GM12864 (cell line): ENCODE measurements at regions not wholly inside any gene's neighbourhood (a gene's known extent, or its start where the extent isn't known, plus 50 kb on each side); places are given as distances from the start of the nearest gene placed in this dataset.

Experiments used
- DNase-seq: peaks from one replicate; pipeline ENCODE4 v3.0.0-alpha.2; 2011; ENCODE audit warnings: low read depth
- H3K4me3 ChIP-seq: 2 replicates; pipeline ENCODE4 v1.5.1; 2011; ENCODE audit warnings: mild to moderate bottlenecking, low read depth, low read length, control low read depth
- CTCF ChIP-seq: IDR thresholded peaks from 2 replicates; pipeline ENCODE4 v1.5.1; 2011; ENCODE audit warnings: low read depth, mild to moderate bottlenecking, moderate library complexity, low read length, control low read depth, inconsistent platforms; ENCODE audit errors: missing control alignments

DNA sequence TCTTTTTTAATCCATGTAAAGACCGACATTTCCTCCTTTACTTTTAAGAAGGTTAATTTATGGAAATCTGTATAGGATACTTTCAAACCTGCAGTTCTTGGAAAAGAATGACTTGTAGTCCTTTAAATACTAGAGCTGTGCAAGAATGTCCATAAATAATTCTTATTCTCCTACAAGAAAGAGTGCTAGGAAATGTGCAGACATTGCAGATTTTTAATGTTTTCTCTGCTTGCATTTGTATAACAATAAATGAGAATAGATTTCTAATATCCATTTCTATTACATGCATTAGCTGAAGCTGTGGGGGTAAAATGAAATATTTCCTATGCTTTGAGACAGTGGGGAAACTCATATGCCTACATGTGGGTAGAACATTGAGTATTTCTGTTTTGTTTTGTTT, 607.2 kb upstream of the NOVA1 start:
- DNase-seq: no peak
- H3K4me3 ChIP-seq: no peak overlapping the region
- TF ChIP-seq CTCF: no peak

DNA sequence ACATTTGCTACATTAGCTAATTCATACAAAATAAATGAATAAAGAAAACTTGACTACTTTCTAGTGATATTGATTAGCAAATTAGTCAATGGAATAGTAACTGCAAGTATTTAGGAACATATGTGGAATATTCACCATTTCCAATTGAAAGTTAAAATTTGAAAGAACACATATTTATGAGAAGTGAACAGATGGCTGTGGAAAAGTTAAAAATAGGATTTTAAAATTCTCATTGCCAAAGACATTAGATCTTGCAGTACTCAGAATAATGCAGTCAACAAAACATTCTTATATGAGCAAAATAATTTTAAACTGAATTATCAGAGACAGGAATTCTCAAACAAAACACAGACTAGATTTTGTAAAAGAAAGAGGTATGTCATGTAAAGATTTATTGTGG, 613.9 kb upstream of the NOVA1 start:
- H3K4me3 ChIP-seq: no peak overlapping the region
- DNase-seq: no peak
- no peak for TF ChIP-seq CTCF

DNA sequence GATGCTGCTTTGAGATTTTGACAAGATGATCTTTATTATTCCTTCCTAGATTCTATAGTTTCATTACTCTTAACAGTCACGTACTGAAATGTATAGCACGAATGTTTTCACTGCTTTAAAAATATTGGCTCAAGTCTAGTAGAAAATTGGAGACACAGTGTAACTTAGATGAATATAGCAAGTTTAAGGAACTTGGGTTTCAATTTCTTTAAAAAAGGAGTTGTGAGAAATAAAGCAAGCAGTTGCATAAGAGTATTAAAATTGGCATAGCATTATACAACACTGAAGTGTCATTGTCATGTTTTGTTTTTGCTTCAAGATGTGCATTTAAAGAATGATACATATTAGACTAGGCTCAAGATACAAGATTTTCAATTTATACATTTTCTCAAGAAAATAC, 624.8 kb upstream of the NOVA1 start:
- DNase-seq: no peak
- no peak overlapping the region for H3K4me3 ChIP-seq
- no peak for TF ChIP-seq CTCF

DNA sequence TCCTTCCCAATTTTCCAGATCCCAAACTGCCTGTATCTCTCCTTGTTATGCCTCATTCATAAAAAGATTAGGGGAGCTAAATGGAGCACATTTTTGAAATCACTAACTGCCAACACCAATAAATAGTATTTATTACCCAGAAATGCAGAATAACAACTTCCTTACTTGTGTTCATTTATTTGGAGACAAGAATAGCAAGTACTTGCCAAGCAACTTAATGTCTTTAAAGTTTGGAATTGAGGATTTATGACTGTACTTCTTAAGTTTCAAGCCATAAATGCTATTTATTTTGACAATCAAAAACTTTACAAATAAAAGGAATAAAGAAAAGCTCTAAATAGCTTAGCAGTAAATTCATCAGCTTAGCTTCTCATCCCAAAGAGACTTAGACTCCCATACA, 626.1 kb upstream of the NOVA1 start:
- no peak for TF ChIP-seq CTCF
- no peak overlapping the region for H3K4me3 ChIP-seq
- DNase-seq: no peak

- DNase-seq: no peak
- no peak for TF ChIP-seq CTCF
- no peak overlapping the region for H3K4me3 ChIP-seq
Measured at GRCh38 chr14:27228053-27228452, 630.2 kb upstream of the NOVA1 start.

DNA sequence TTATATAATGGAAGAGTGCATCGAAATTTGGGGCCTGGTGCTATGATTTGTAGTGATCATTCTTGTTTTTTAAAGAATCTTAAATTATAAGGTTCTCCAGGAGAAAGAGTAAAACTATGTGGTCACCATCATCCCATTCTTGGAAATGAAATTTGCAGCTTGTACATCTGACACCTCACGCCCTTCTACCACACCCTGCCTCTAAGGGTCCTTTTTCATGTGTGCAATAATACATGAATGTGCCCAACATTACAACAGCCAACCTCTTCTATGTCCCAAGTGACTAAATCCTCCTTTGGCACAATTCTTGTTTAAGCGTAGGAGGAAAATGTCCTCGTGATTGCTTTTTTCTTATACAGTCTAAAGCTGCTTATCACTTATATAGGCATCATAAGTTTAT, 636.5 kb upstream of the NOVA1 start:
- no peak for TF ChIP-seq CTCF
- H3K4me3 ChIP-seq: no peak overlapping the region
- DNase-seq: no peak

- TF ChIP-seq CTCF: no peak
- DNase-seq: no peak
- no peak overlapping the region for H3K4me3 ChIP-seq
Measured at GRCh38 chr14:27236601-27237000, 638.8 kb upstream of the NOVA1 start.
